ENCODE measurements at regions not wholly inside any gene's neighbourhood (a gene's known extent, or its start where the extent isn't known, plus 50 kb on each side); places are given as distances from the start of the nearest gene placed in this dataset.
"Not testable (repeated sequence)": the region's sequence is repeated elsewhere in the genome, so short reads cannot be mapped to it uniquely, and the experiment has no call there.

DNA sequence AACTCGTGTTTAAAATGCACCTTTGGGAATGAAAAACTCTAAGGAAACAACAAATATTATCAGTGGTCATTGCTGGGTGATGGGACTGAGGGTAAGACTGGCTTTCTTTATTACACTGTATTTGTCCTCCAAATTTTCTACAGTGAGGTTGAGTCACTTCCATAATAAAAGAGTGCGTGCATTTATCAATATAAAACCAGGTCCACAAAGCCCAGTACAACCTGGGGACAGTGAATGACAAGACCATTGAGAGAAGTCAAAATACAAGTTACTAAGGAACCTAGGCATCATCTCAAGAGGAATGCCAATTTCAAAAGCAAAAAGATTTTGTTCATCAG lies 76.4 kb downstream of the MAGED4 start:
- no peak for DNase-seq

DNA sequence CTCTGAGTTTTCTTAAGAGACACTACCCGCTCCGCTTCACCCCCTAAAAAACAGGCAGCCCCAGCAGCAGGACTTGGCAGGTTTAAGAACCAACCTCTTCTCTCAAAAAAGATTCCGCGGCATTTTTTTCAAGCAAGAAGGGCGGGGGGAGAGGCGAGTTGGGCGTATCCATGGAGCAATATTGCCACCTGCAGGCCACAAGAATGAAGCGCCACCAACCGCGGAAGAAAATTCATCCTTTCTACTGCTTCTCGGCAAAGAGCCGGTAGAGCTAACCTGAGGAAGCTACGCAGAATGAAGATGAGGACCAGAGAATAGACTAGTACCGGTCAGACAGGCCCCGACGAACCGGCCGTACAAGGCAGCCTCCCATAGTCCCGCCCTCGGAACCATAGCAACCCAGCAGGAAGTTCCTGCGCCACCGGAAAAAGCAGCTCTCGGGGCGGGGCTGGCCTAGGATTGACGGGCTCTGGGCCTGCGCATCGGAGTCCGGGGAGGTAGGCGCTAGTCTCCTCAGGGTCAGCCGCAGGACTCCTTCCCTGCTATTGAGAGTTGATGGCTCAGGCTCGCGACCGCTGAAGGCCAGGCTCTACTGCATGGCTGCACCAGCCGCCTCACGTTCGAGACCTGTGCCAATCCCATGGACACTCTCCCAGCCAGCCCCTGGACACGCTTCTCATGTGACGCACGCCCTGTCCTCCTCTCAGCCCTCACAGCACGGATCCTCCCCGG lies 76.9 kb downstream of the MAGED4 start:
- DNase-seq, result peak; percentile 76

DNA sequence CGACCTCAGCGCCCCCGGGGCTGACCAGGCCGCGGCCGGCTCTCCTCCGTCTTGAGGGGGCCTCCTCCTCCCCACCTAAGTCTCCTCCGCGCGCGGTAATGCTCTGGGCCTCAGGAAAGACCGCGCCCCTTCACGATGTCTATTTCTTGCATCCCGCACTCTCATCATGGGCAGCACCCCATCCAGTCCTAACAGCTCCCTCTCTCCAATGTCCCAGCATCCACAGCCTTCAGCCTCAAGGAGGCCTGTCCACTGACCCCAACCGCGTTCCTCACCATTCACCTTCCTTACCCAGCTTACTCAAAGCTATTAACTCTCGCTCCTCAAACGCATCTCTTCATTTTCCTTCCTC lies 77.5 kb downstream of the MAGED4 start:
- no peak for DNase-seq

DNA sequence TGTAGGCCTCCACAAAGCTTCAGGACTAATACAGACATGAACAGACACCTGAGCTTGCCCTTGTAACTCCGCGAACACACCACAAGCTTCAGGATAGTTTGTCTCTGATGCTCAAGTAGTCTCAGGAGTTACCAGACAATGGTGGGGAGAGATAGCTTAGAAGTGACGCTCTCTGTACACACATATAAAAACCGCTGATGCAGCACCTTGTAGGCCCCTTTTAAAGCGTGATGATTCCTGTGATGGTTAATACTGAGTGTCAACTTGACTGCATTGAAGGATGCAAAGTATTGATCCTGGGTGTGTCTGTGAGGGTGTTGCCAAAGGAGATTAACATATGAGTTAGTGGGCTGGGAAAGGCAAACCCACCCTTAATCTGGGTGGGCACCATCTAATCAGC lies 78.7 kb downstream of the MAGED4 start:
- DNase-seq, result no peak

DNA sequence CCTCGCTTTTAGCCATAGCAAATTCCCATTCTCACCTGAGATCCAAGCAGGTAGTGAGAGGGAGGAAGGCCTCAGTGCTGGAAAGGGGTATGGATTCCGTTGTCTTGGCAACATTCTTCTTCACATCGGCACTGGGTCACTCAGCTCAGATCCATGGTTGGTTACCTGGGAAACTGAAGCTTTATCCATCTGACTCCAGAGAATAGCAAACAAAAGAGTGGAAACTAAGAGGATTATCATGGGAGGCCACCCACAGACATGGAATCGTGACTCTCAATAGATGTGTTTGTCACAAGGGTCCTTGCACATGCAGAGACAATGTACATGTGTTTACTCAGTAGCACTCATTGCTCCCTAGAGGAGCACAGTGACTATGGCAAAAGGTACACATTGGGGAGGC lies 81.0 kb downstream of the MAGED4 start:
- DNase-seq, result no peak

DNA sequence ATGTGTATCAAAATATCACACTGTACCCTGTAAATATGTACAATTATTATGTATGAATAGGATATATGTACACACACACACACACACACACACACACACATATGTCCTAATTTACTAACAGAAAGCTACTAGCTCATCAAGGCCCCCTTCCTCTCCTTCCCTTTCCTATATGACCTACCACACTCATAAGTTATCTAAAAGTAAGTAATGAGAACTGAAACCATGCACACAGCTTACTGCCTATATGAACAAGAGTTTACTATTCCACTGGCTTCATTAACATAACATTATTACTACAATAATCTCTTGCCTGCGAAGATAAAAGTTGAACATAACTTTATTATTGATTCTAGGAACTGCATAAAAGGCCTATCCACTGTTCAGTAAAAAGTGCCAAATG lies 83.8 kb downstream of the MAGED4 start:
- DNase-seq, result not testable (repeated sequence)

DNA sequence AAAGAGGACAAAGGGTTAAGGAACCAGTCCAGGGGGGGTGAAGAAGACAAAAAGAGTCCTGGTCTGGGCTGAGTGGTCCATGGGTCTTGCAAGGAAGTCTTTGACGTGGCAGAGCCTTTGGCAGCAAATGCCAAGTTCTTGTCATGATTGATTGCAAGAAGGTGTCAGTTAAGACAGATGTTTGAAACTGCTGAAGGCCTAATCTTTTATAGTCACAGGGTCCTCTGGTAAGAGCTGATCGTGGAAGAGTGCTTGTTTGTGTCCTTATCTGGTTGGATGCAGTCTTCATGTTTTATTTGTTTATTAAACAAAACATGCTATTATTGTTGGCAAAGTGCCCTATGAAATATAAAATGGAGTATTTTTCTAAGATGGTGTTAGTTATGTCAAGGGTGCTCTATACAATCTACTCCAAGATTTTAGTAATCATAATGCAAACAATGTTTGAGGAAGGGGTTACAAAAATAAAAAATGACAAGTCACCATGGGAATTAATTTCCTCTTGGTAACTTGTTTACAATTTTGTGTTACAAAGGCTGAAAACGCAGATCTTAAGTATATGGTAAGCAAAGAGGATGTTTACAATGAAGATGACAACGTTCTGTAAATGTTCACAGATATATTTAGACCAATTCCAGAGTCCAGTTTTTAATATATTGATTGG lies 85.9 kb downstream of the MAGED4 start:
- DNase-seq, result no peak

DNA sequence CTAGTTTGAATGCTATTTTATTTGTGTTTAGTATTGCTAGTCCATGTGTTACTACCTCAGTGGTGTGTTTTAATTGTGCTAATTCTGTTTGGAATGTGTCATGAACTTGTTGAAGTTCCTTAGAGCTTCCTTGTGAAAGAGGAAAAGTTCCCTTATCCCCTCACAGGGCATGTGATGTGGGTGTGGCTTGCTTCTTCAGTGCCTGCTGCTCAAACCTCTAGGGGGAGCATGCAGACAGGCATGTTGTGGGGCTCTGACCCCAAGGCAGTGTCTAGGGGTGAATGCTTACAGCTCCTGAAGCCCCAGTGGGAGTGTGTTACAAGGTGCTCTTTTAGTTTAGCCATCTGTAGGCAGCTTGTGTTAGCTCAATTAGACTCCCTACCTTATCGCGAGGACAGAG lies 86.5 kb downstream of the MAGED4 start:
- no peak for DNase-seq

DNA sequence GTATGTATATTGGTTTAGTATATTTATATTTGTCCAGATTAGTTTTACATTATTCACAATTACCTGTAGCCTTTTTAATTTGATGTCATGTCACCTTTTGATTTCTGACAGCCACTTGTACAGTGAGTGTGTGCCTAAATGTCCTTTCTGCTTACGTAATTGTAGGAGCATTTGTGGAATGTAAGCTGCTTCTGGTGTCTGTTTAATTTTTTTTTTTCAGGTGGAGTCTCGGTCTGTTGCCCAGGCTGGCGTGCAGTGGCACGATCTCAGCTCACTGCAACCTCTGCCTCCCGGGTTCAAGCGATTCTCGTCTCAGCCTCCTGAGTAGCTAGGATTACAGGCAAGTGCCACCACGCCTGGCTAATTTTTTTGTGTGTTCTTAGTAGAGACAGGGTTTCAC lies 91.2 kb upstream of the XAGE2 start:
- DNase-seq, result no peak

DNA sequence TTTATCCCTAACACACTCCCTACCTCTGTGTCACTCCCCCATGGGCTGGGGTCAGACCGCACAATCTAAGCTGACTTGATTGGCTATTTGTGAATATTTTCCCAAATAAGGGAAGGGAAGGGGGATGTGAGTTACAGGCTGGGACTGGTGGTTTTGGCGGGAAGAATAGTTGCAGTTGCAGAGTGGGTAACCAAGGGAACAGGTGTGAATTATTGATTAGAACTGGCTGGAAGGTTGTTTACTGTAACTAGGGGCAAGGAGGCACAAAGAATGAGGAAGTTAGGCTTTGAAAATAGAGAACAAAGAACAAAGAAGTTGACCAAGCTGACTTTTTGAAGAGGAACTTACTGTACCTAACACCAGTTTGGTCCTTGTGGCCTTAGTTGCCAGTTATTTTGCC lies 88.0 kb upstream of the XAGE2 start:
- DNase-seq, result no peak

DNA sequence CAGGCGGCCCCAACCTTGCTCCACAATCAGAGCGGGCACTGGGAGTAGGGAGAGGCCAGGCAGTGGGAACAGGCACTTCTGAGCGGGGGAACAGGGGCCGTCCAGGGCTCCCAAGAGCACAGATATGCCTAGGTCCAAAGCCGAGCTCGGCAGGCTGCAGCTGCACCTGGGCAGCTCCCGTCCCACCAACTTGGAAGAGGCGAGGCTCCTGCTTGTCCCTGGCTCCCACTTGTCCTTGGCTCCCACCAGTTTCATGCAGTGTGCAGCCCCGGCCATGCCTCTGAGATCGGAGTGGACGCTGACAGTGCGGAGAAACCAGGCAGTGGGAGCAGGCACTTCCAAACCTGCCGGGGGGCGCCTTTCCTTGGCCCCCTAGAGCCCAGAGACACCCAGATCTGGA lies 84.0 kb upstream of the XAGE2 start:
- no peak for DNase-seq

DNA sequence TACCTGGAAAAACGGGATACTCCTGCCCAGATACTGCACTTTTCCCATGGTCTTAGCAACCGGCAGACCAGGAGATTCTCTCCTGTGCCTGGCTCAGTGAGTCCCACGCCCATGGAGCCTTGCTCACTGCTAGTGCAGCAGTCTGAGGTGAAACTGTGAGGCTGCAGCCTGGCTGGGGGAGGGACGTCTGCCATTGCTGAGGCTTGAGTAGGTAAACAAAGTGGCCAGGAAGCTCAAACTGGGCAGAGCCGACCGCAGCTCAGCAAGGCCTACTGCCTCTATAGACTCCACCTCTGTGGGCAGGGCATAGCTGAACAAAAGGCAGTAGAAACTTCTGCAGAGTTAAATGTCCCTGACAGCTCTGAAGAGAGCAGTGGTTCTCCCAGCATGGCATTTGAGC lies 69.9 kb upstream of the XAGE2 start:
- not testable (repeated sequence) for DNase-seq

DNA sequence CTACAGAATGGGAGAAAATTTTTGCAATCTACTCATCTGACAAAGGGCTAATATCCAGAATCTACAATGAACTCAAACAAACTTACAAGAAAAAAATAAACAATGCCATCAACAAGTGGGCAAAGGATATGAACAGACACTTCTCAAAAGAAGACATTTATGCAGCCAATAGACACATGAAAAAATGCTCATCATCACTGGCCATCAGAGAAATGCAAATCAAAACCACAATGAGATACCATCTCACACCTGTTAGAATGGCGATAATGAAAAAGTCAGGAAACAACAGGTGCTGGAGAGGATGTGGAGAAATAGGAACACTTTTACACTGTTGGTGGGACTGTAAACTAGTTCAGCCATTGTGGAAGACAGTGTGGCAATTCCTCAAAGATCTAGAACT lies 60.3 kb upstream of the XAGE2 start:
- not testable (repeated sequence) for DNase-seq

Data from NCI-H774 (cell line).